Choroid plexus epithelial cell (primary cell): ENCODE measurements at regions not wholly inside any gene's neighbourhood (a gene's known extent, or its start where the extent isn't known, plus 50 kb on each side); places are given as distances from the start of the nearest gene placed in this dataset.

Source experiments
- DNase-seq: peaks from one replicate; pipeline ENCODE4 v3.0.0-alpha.2; 2010; ENCODE audit warnings: low read depth
- H3K4me3 ChIP-seq: 2 replicates; pipeline ENCODE4 v1.5.1; 2011; ENCODE audit warnings: low read depth, mild to moderate bottlenecking, control low read depth, low read length, moderate library complexity
- CTCF ChIP-seq: conservative IDR thresholded peaks from 2 replicates; pipeline ENCODE4 v1.5.1; 2011; ENCODE audit warnings: low read depth, mild to moderate bottlenecking, control low read depth, inconsistent platforms, low read length, moderate library complexity

GRCh38 chr2:144237830-144238627 lies 281.9 kb downstream of the ZEB2 start:
- TF ChIP-seq CTCF, result no peak
- H3K4me3 ChIP-seq, result no peak overlapping the region
- DNase-seq, result peak; percentile 16

GRCh38 chr2:144237108-144237507 lies 282.8 kb downstream of the ZEB2 start:
- no peak for DNase-seq
- no peak overlapping the region for H3K4me3 ChIP-seq
- no peak for TF ChIP-seq CTCF

DNA sequence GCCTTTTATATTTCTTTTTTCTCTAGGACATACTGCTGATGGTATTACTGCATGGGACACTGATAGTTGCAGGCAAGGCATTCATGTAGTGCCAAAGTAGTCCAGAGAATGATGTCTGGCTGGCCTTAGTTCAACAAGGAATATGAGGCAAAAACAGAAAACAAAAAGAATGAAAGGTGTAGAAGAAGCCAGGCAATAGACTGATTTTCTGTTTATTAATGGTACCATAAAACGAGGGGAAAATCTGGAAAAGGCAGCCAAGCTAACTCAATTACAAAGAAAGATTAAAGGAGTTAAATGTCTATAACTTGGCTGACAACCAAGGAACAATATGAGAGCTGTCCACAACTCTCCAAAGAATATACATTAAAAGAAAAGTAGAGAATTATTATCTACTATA lies 284.9 kb downstream of the ZEB2 start:
- H3K4me3 ChIP-seq, result no peak overlapping the region
- no peak for DNase-seq
- TF ChIP-seq CTCF, result no peak

DNA sequence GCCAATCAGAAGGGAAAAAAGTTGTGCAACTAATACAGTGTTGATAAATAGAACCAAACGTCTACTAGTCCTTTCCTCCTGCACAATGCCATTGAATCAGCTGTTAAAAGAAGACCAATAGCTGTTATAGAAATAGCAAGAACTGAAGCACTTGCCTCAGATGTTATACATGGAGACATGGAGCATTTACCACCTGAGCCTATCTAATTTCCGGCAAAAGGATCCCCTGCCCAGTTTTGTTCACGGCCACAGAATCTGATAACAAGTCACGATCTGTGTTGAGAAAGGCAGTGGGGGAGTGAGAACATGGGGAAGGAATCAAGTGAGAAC lies 285.4 kb downstream of the ZEB2 start:
- no peak for TF ChIP-seq CTCF
- no peak overlapping the region for H3K4me3 ChIP-seq
- DNase-seq, result peak; percentile 12

- DNase-seq, result no peak
- H3K4me3 ChIP-seq, result no peak overlapping the region
- no peak for TF ChIP-seq CTCF
Observed at GRCh38 chr2:144233733-144234541, 286.0 kb downstream of the ZEB2 start.

GRCh38 chr2:144233317-144233716 lies 286.6 kb downstream of the ZEB2 start:
- no peak overlapping the region for H3K4me3 ChIP-seq
- no peak for DNase-seq
- no peak for TF ChIP-seq CTCF
